ENCODE measurements at regions not wholly inside any gene's neighbourhood (a gene's known extent, or its start where the extent isn't known, plus 50 kb on each side); places are given as distances from the start of the nearest gene placed in this dataset.

GRCh38 chr4:33283818-33284217 is 2563.6 kb downstream of the PCDH7 start:
- no peak for TF ChIP-seq CTCF (IDR thresholded peaks at IDR 0.05; ENCODE audit: unreplicated experiment)
- DNase-seq (ENCODE audit: unreplicated experiment): no peak
- ChIA-PET CTCF (no interaction called here), POLR2A (no interaction called here)
- BruUV-seq (replicated peaks): no TSS peak
- H3K27ac Mint-ChIP-seq (ENCODE audit: low read depth, unreplicated experiment): no peak overlapping the region
- intact Hi-C loops (cut with micrococcal nuclease): no loop called here
- no peaks in the 10 kb centered on the region for H3K36me3 Mint-ChIP-seq (ENCODE audit: insufficient read depth, unreplicated experiment)
- H3K4me1 Mint-ChIP-seq (ENCODE audit: insufficient read depth, unreplicated experiment): no peaks in the 10 kb centered on the region
- H3K27me3 Mint-ChIP-seq (ENCODE audit: insufficient read depth, unreplicated experiment): no peaks in the 10 kb centered on the region
- H3K9me3 Mint-ChIP-seq (ENCODE audit: unreplicated experiment): no peaks in the 10 kb centered on the region
- H3K4me3 Mint-ChIP-seq (ENCODE audit: unreplicated experiment): no peak overlapping the region

- no peaks in the 10 kb centered on the region for H3K4me1 Mint-ChIP-seq (ENCODE audit: insufficient read depth, unreplicated experiment)
- no peak overlapping the region for H3K27ac Mint-ChIP-seq (ENCODE audit: low read depth, unreplicated experiment)
- CTCF ChIA-PET: no interaction called here
Measured at GRCh38 chr4:33296876-33297455, 2576.8 kb downstream of the PCDH7 start.

DNA sequence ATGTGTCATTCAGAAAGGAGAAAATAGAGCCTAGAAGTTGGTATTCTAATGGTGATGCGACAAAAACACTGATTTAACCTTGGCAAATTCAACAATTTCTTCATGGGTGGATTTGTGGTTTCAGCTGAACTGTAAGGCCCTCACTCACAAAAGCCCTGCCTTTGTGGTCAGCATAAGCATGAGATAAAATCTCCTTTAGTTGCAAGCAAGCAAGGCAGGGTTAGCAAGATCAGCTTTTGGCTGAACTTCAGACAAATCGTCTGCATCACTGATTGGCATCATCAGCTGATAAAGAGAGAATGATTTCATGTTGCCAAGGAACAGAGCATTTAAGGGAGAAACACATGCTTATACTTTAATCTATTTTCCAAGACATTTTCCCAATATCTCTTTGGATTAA is 2582.2 kb downstream of the PCDH7 start:
- POLR2A ChIA-PET: interaction anchor here (0.8 kb wide), 1 partner anchor 16 kb away, joined by 3 read pairs; no protein-coding TSS in a partner anchor
- no peak for TF ChIP-seq CTCF (IDR thresholded peaks at IDR 0.05; ENCODE audit: unreplicated experiment)
- intact Hi-C loops (cut with micrococcal nuclease): no loop called here
- Mint-ChIP-seq H3K27me3 (ENCODE audit: insufficient read depth, unreplicated experiment) (no peaks in the 10 kb centered on the region), H3K27ac (ENCODE audit: low read depth, unreplicated experiment) (no peak overlapping the region), H3K36me3 (ENCODE audit: insufficient read depth, unreplicated experiment) (no peaks in the 10 kb centered on the region), H3K4me3 (ENCODE audit: unreplicated experiment) (no peak overlapping the region), H3K4me1 (ENCODE audit: insufficient read depth, unreplicated experiment) (no peaks in the 10 kb centered on the region), H3K9me3 (ENCODE audit: unreplicated experiment) (no peaks in the 10 kb centered on the region)
- CTCF ChIA-PET: no interaction called here
- BruUV-seq (replicated peaks): no TSS peak
- no peak for DNase-seq (ENCODE audit: unreplicated experiment)

More at GRCh38 chr4:33296876-33297455, 2576.8 kb downstream of the PCDH7 start:
- no peak for DNase-seq (ENCODE audit: unreplicated experiment)
- Mint-ChIP-seq H3K27me3 (ENCODE audit: insufficient read depth, unreplicated experiment) (no peaks in the 10 kb centered on the region), H3K4me3 (ENCODE audit: unreplicated experiment) (no peak overlapping the region), H3K9me3 (ENCODE audit: unreplicated experiment) (no peaks in the 10 kb centered on the region), H3K36me3 (ENCODE audit: insufficient read depth, unreplicated experiment) (no peaks in the 10 kb centered on the region)
- no peak for TF ChIP-seq CTCF (IDR thresholded peaks at IDR 0.05; ENCODE audit: unreplicated experiment)
- BruUV-seq (replicated peaks): no TSS peak
- intact Hi-C loops (cut with micrococcal nuclease): no loop called here
- POLR2A ChIA-PET: interaction anchor here (0.6 kb wide), 1 partner anchor 133 kb away, joined by 3 read pairs; no protein-coding TSS in a partner anchor

GRCh38 chr4:33306131-33306530 is 2586.0 kb downstream of the PCDH7 start:
- ChIA-PET POLR2A (no interaction called here), CTCF (interaction anchor here (1.2 kb wide), 1 partner anchor 24 kb away, joined by 3 read pairs; no protein-coding TSS in a partner anchor)
- DNase-seq (ENCODE audit: unreplicated experiment): no peak
- intact Hi-C loops (cut with micrococcal nuclease): no loop called here
- Mint-ChIP-seq H3K9me3 (ENCODE audit: unreplicated experiment) (no peaks in the 10 kb centered on the region), H3K27me3 (ENCODE audit: insufficient read depth, unreplicated experiment) (no peaks in the 10 kb centered on the region), H3K36me3 (ENCODE audit: insufficient read depth, unreplicated experiment) (no peaks in the 10 kb centered on the region), H3K27ac (ENCODE audit: low read depth, unreplicated experiment) (no peak overlapping the region), H3K4me3 (ENCODE audit: unreplicated experiment) (no peak overlapping the region), H3K4me1 (ENCODE audit: insufficient read depth, unreplicated experiment) (peaks cover under 1% of the 10 kb centered on the region)
- no peak for TF ChIP-seq CTCF (IDR thresholded peaks at IDR 0.05; ENCODE audit: unreplicated experiment)
- BruUV-seq (replicated peaks): no TSS peak

Data from MCF 10A (cell line).